HL-60 (cell line): ENCODE measurements at regions not wholly inside any gene's neighbourhood (a gene's known extent, or its start where the extent isn't known, plus 50 kb on each side); places are given as distances from the start of the nearest gene placed in this dataset.

Source experiments
- CTCF ChIP-seq: IDR thresholded peaks from one replicate; pipeline ENCODE4 v1.5.1; 2011; ENCODE audit warnings: low read length, control low read depth, inconsistent platforms; ENCODE audit not compliant: insufficient read depth
- POLR2AphosphoS5 ChIP-seq: IDR thresholded peaks from 2 replicates; pipeline ENCODE4 v1.6.1; 2012; ENCODE audit warnings: low read depth

- TF ChIP-seq CTCF (no peak), POLR2AphosphoS5 (no peak)
Measured at GRCh38 chr16:26220894-26221293, 529.1 kb downstream of the HS3ST4 start.
